A673 (cell line): ENCODE measurements at regions not wholly inside any gene's neighbourhood (a gene's known extent, or its start where the extent isn't known, plus 50 kb on each side); places are given as distances from the start of the nearest gene placed in this dataset.

Source experiments
- CTCF ChIP-seq: fragments of 300-800, 200-600 bp; sonication (generic); conservative IDR thresholded peaks from 2 replicates; pipeline ENCODE4 v1.5.1; 2017; ENCODE audit warnings: low read depth, mild to moderate bottlenecking, antibody characterized with exemption, low read length, moderate library complexity, mixed read lengths
- EZH2 ChIP-seq: fragments of 200-600 bp; sonication (generic); IDR thresholded peaks from 2 replicates; pipeline ENCODE4 v1.6.1; 2017; ENCODE audit warnings: borderline replicate concordance, low read depth, mild to moderate bottlenecking, mixed read lengths, antibody characterized with exemption, low read length; ENCODE audit not compliant: poor library complexity, severe bottlenecking

- TF ChIP-seq EZH2 (no peak), CTCF (no peak)
Observed at GRCh38 chr5:168214071-168214470, 77.4 kb upstream of the WWC1 start.
